ENCODE measurements at regions not wholly inside any gene's neighbourhood (a gene's known extent, or its start where the extent isn't known, plus 50 kb on each side); places are given as distances from the start of the nearest gene placed in this dataset.

- TF ChIP-seq CTCF (conservative IDR thresholded peaks at IDR 0.05; ENCODE audit: low read depth, low read length): no peak
- no peak overlapping the region for H3K4me3 ChIP-seq (ENCODE audit: low read length)
- DNase-seq (ENCODE audit: low read depth): no peak
These were observed 66.3 kb upstream of the SPINK5 start for GRCh38 chr5:147997486-147997885.

DNA sequence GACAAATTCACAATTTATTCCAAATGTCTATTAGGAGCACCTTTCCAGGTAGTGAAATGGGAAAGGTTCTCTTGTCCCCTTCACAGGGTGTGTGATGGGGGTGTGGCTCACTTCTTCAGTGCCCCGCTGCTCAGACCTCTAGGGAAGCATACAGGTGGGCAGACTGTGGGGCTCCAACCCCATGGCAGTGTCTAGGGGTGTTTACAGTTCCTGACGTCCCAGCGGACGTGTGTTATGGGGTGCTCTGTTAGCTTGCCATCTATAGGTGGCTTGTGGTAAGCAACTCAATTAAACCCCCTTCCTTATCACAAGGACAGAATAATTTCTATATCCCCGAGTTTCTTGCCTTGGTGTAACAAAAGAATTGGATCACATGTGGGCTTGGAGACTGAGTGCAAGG is 67.4 kb upstream of the SPINK5 start:
- no peak for TF ChIP-seq CTCF (conservative IDR thresholded peaks at IDR 0.05; ENCODE audit: low read depth, low read length)
- no peak overlapping the region for H3K4me3 ChIP-seq (ENCODE audit: low read length)
- DNase-seq (ENCODE audit: low read depth): no peak

DNA sequence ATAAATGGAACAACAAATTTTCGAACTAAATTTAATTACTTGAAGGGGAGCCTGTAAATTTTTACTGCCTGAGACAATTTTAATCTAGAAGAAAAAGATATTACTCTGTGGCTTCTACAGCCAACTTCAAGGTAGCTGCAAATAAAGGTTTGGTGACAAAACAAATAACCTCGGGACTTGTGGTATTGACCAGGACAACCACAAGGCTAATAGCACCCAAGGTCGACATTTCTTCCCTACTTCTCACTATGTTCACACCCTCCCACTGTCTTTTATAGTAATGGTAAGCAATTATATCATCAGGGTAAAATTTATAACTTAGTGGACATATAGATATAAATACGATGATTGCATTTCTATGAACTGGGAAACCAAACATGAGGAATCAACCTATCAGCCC is 67.9 kb upstream of the SPINK5 start:
- H3K4me3 ChIP-seq (ENCODE audit: low read length): no peak overlapping the region
- no peak for DNase-seq (ENCODE audit: low read depth)
- TF ChIP-seq CTCF (conservative IDR thresholded peaks at IDR 0.05; ENCODE audit: low read depth, low read length): no peak

GRCh38 chr5:147989994-147990393 is 73.8 kb upstream of the SPINK5 start:
- H3K4me3 ChIP-seq (ENCODE audit: low read length): no peak overlapping the region
- no peak for TF ChIP-seq CTCF (conservative IDR thresholded peaks at IDR 0.05; ENCODE audit: low read depth, low read length)
- no peak for DNase-seq (ENCODE audit: low read depth)

DNA sequence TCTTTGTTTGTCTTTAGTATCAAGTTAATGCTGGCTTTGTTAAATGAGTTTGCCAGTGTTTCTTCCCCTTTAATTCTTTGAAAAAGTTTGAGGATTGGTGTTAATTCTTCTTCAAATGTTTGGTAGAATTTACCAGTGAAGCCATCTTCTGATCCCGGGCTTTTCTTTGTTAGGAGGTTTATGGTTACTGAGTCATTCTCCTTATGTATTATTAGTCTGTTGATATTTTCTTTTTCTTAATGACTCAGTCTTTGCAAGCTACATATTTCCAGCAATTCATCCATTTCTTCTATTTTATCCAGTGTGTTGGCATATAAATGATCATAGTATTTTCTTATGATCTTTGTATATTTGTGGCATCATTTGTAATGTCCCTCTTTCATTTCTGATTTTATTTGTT is 74.5 kb upstream of the SPINK5 start:
- H3K4me3 ChIP-seq (ENCODE audit: low read length): no peak overlapping the region
- TF ChIP-seq CTCF (conservative IDR thresholded peaks at IDR 0.05; ENCODE audit: low read depth, low read length): no peak

GRCh38 chr5:147986134-147986757 is 77.5 kb upstream of the SPINK5 start:
- H3K4me3 ChIP-seq (ENCODE audit: low read length): no peak overlapping the region
- TF ChIP-seq CTCF (conservative IDR thresholded peaks at IDR 0.05; ENCODE audit: low read depth, low read length): no peak
- DNase-seq (ENCODE audit: low read depth): no peak

More for the DNA sequence above, 74.5 kb upstream of the SPINK5 start:
- no peak for DNase-seq (ENCODE audit: low read depth)

- TF ChIP-seq CTCF (conservative IDR thresholded peaks at IDR 0.05; ENCODE audit: low read depth, low read length): no peak
- no peak for DNase-seq (ENCODE audit: low read depth)
- no peak overlapping the region for H3K4me3 ChIP-seq (ENCODE audit: low read length)
These were observed 78.2 kb upstream of the SPINK5 start for GRCh38 chr5:147985608-147986007.
